ENCODE measurements at regions not wholly inside any gene's neighbourhood (a gene's known extent, or its start where the extent isn't known, plus 50 kb on each side); places are given as distances from the start of the nearest gene placed in this dataset.

GRCh38 chr10:78451592-78451991 is 417.9 kb downstream of the RPS24 start:
- CTCF ChIA-PET, result interaction anchor here (2.3 kb wide), 1 partner anchor 14 kb away, joined by 5 read pairs; no protein-coding TSS in a partner anchor
- POLR2A ChIA-PET, result no interaction called here
- no peak for TF ChIP-seq CTCF (IDR thresholded peaks at IDR 0.05; ENCODE audit: control extremely low read depth, extremely low read depth, low read depth, missing control alignments)
- no peak for DNase-seq (ENCODE audit: extremely low spot score)

- no peak for DNase-seq (ENCODE audit: extremely low spot score)
- POLR2A ChIA-PET, result no interaction called here
- no peak for TF ChIP-seq CTCF (IDR thresholded peaks at IDR 0.05; ENCODE audit: control extremely low read depth, extremely low read depth, low read depth, missing control alignments)
- CTCF ChIA-PET, result interaction anchor here (2.3 kb wide), 1 partner anchor 16 kb away, joined by 5 read pairs; no protein-coding TSS in a partner anchor
Observed at GRCh38 chr10:78454123-78454645, 420.5 kb downstream of the RPS24 start.

- ChIA-PET CTCF (no interaction called here), POLR2A (no interaction called here)
- no peak for DNase-seq (ENCODE audit: extremely low spot score)
- TF ChIP-seq CTCF (IDR thresholded peaks at IDR 0.05; ENCODE audit: control extremely low read depth, extremely low read depth, low read depth, missing control alignments), result no peak
Observed at GRCh38 chr10:78455236-78455635, 421.6 kb downstream of the RPS24 start.

GRCh38 chr10:78455811-78456210 is 422.1 kb downstream of the RPS24 start:
- POLR2A ChIA-PET, result no interaction called here
- DNase-seq (ENCODE audit: extremely low spot score), result no peak
- no peak for TF ChIP-seq CTCF (IDR thresholded peaks at IDR 0.05; ENCODE audit: control extremely low read depth, extremely low read depth, low read depth, missing control alignments)
- CTCF ChIA-PET, result no interaction called here

- POLR2A ChIA-PET, result no interaction called here
- CTCF ChIA-PET, result no interaction called here
- DNase-seq (ENCODE audit: extremely low spot score), result no peak
- TF ChIP-seq CTCF (IDR thresholded peaks at IDR 0.05; ENCODE audit: control extremely low read depth, extremely low read depth, low read depth, missing control alignments), result no peak
Observed at GRCh38 chr10:78456649-78457400, 423.2 kb downstream of the RPS24 start.

GRCh38 chr10:78457804-78458482 is 424.3 kb downstream of the RPS24 start:
- no peak for TF ChIP-seq CTCF (IDR thresholded peaks at IDR 0.05; ENCODE audit: control extremely low read depth, extremely low read depth, low read depth, missing control alignments)
- CTCF ChIA-PET, result no interaction called here
- POLR2A ChIA-PET, result no interaction called here
- no peak for DNase-seq (ENCODE audit: extremely low spot score)

All from GM10248 (cell line).